HG02763 (cell line): ENCODE measurements at regions not wholly inside any gene's neighbourhood (a gene's known extent, or its start where the extent isn't known, plus 50 kb on each side); places are given as distances from the start of the nearest gene placed in this dataset.

Experiments
- ATAC-seq: cut with Tn5 transposase; IDR thresholded peaks from one replicate; pipeline ENCODE4 v1.9.1; 2021; ENCODE audit warnings: mild to moderate bottlenecking, moderate library complexity; ENCODE audit not compliant: unreplicated experiment

- no peak for ATAC-seq
Observed at GRCh38 chr2:151087377-151087776, 174.3 kb downstream of the RBM43 start.

- no peak for ATAC-seq
Observed at GRCh38 chr2:151085181-151085611, 176.5 kb downstream of the RBM43 start.

- no peak for ATAC-seq
Observed at GRCh38 chr2:151083856-151084795, 177.5 kb downstream of the RBM43 start.

GRCh38 chr2:151078889-151079288 lies 182.8 kb downstream of the RBM43 start:
- no peak for ATAC-seq

- no peak for ATAC-seq
Observed at GRCh38 chr2:151071906-151072305, 189.8 kb downstream of the RBM43 start.

GRCh38 chr2:151071382-151071781 lies 190.3 kb downstream of the RBM43 start:
- no peak for ATAC-seq

- ATAC-seq = no peak
Observed at GRCh38 chr2:151070253-151070652, 191.4 kb downstream of the RBM43 start.

- no peak for ATAC-seq
Observed at GRCh38 chr2:151067658-151068369, 193.8 kb downstream of the RBM43 start.

GRCh38 chr2:151063271-151063670 lies 198.4 kb downstream of the RBM43 start:
- ATAC-seq = no peak

GRCh38 chr2:151060287-151060686 lies 201.4 kb downstream of the RBM43 start:
- ATAC-seq = no peak

GRCh38 chr2:151056870-151057269 lies 204.8 kb downstream of the RBM43 start:
- ATAC-seq = no peak

GRCh38 chr2:151053661-151053990 lies 208.0 kb downstream of the RBM43 start:
- ATAC-seq = no peak

- ATAC-seq = no peak
Observed at GRCh38 chr2:151052850-151053660, 208.6 kb downstream of the RBM43 start.

- ATAC-seq = peak; percentile 88
Observed at GRCh38 chr2:151051574-151052220, 210.0 kb downstream of the RBM43 start.

- ATAC-seq = no peak
Observed at GRCh38 chr2:151049746-151050145, 211.9 kb downstream of the RBM43 start.

- ATAC-seq = no peak
Observed at GRCh38 chr2:151048331-151049054, 213.2 kb downstream of the RBM43 start.

GRCh38 chr2:151043484-151043883 lies 218.2 kb downstream of the RBM43 start:
- ATAC-seq = no peak

- no peak for ATAC-seq
Observed at GRCh38 chr2:151042964-151043363, 218.7 kb downstream of the RBM43 start.

GRCh38 chr2:151040039-151040438 lies 221.6 kb downstream of the RBM43 start:
- no peak for ATAC-seq

- no peak for ATAC-seq
Observed at GRCh38 chr2:151038516-151038915, 223.1 kb downstream of the RBM43 start.
